Activated naive CD4-positive, alpha-beta T cell treated with anti-CD3 and anti-CD28 coated beads, Interleukin-2, amount 50 U/mL, for 72 hours (primary cell): ENCODE measurements at regions not wholly inside any gene's neighbourhood (a gene's known extent, or its start where the extent isn't known, plus 50 kb on each side); places are given as distances from the start of the nearest gene placed in this dataset.

Source experiments
- ATAC-seq, 2 donors: fragments of 150-1000 bp; cut with Tn5 transposase; 2 replicates each; pipeline ENCODE4 v1.10.0; 2021; ENCODE audit warnings: mild to moderate bottlenecking in 2 of 2, moderate library complexity in 2 of 2
- DNase-seq, 2 donors: peaks; one replicate each; pipeline ENCODE4 v3.0.0; 2021 to 2022; ENCODE audit warnings: low spot score in 2 of 2
- H3K27ac Mint-ChIP-seq, 2 donors: one replicate each; pipeline ENCODE4 v1.8.0; 2022; ENCODE audit warnings: mild to moderate bottlenecking in 2 of 2, mixed read lengths in 2 of 2
- H3K36me3 Mint-ChIP-seq, 2 donors: one replicate each; pipeline ENCODE4 v1.8.0; 2022; ENCODE audit warnings: mixed read lengths in 2 of 2
- H3K9me3 Mint-ChIP-seq, 2 donors: one replicate each; pipeline ENCODE4 v1.8.0; 2022; ENCODE audit warnings: mixed read lengths in 2 of 2

DNA sequence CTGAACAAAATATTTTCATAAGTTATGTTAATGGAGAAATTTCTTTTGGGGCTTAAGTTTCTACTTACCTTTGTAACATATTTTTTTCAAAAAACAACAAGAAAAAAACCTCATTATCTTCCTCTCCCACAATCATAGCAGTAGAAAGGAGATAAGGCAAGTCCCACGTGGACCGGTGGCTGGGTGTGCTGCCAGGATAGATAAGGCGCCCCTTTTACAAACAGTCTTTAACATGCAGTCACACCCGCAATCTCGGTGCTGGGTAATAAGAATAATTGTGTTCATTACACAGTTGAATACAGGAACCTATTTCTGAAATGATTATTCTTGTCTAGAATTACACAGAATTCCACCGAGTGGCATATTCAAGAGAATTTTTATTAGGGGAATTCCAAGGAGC lies 1202.3 kb downstream of the UQCRFS1 start:
- DNase-seq (no peak), ATAC-seq (no peak)
- Mint-ChIP-seq H3K36me3 (peaks cover 0 to 5% of the 10 kb centered on the region in 2 donors), H3K9me3 (peaks cover 14 to 18% of the 10 kb centered on the region in 2 donors), H3K27ac (no peak overlapping the region)

DNA sequence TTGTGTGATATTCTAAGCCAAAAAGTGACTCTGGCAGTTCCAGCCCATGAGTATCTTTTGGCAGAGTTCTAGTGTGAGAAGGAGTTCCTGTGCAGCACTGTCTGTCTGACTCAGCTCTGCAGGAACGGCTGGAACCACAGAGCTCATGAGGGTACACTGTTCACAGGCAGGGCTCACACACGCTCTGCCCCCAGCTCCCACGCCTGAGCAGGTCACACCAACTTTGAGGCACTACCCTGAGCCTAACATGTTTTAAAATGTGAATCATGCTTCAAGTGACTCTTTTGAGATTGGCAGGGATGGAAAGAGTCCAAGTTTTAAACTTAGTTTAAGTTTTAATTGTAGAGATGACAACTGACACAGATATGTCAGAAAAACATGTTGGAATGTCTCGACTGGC lies 1203.3 kb downstream of the UQCRFS1 start:
- DNase-seq (no peak), ATAC-seq (no peak)
- Mint-ChIP-seq H3K36me3 (peaks cover 0 to 5% of the 10 kb centered on the region in 2 donors), H3K27ac (no peak overlapping the region), H3K9me3 (peaks cover 14 to 18% of the 10 kb centered on the region in 2 donors)

DNA sequence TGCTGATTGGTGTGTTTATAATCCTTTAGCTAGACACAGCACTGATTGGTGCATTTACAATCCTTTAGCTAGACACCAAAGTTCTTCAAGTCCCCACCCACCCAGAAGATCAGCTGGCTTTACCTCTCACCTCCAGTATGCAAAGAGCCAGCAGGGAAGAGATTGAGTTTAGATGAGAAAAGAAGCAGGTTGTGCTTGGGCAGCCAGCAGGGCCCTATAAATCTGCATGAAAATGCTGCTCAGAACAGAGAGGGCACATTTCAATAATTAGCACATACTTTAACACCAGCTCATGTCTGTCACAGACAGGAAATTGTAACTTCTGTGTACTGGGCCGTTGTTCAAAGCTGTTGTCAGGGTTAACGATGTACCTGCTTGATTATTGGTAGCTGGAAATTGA lies 1204.3 kb downstream of the UQCRFS1 start:
- Mint-ChIP-seq H3K27ac (no peak overlapping the region), H3K36me3 (peaks cover 0 to 5% of the 10 kb centered on the region in 2 donors), H3K9me3 (peaks cover 18 to 22% of the 10 kb centered on the region in 2 donors)
- no peak for ATAC-seq
- no peak for DNase-seq

DNA sequence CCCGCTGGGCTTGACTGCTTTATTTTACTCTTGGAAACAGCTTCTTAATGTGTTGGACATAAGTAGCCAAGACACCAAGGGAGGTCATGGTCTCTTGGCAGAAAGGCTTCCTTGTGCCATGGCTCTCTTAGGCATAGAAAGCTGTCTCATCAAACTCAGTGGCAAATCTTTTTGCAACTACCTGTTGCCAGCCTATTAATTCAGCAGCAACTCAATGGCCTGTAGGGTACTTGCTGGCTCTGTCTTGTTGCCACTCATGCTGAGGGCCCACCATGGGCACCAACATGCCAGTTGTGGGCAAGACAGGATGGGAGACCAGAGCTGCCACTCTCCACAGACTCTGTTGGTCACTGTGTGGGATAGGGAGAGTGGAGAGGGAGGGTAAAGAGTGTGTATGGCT lies 1209.4 kb downstream of the UQCRFS1 start:
- Mint-ChIP-seq H3K36me3 (peaks cover 2 to 12% of the 10 kb centered on the region in 2 donors), H3K27ac (no peak overlapping the region), H3K9me3 (peaks cover 17 to 19% of the 10 kb centered on the region in 2 donors)
- no peak for ATAC-seq
- no peak for DNase-seq

DNA sequence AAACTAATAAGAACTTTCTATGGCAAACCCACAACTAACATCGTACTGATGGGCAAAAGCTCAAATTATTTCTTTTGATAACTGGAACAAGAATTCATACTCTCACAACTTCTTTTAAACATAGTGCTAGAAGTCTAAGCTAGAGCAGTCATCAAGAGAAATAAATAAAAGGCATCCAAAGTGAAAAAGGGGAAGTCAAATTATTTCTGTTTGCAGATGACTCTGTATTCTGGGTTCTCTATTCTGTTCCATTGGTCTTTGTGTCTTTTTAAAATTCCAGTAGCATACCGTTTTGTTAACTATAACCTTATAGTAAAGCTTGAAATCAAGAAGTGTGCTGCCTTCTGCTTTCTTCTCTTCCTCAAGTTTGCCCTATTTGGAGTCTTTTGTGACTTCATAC lies 1215.9 kb downstream of the UQCRFS1 start:
- peaks cover 11% of the 10 kb centered on the region in 2 donors for H3K9me3 Mint-ChIP-seq
- no peak overlapping the region for H3K27ac Mint-ChIP-seq
- DNase-seq: no peak
- peaks cover 0 to 7% of the 10 kb centered on the region in 2 donors for H3K36me3 Mint-ChIP-seq
- ATAC-seq: no peak

DNA sequence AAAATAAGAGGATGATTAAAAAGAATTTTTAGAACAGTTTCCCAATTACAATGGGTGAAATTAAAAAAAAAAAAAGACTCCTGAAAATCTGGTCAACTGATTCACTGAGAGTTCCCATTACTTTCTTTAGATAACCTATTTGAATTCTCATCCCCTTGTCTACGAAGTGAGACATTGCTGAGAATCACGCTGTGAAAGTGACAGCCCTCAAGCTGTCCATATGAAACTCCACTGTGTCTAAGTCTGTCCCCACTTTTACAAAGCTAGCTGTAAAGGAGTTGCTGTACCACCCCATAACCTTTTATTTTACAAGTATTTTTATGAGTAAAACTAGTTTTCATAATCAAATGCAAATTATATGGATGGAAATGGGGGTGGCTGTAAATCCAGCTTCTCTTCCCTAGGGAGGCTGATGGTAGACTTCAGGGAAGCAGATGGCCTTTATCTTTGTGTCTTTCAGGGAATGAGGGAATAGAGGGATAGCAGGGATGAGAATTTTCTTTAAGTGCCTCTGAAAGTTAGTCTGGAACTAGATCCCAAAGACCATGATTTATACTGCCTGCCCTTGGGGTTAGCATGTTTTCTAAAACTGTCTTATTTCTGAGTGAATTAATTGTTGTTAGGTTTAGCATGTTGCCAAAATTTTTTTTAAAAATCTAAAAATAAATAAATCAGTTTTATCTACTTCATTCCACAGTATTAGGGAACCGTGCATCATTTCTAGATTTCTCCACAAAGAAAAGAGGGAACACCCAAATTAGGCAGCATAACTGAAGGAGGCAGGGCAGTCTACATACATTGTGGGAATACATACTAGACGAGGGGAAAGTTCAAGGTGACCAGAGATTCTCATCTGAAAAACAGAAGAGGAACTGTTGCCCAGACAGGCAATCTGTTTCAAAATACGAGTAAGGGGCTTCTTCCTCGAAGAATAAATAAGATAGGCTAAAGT lies 1219.1 kb downstream of the UQCRFS1 start:
- no peak for DNase-seq
- Mint-ChIP-seq H3K27ac (no peak overlapping the region), H3K36me3 (no peaks in the 10 kb centered on the region), H3K9me3 (peaks cover 2 to 4% of the 10 kb centered on the region in 2 donors)
- ATAC-seq: no peak

DNA sequence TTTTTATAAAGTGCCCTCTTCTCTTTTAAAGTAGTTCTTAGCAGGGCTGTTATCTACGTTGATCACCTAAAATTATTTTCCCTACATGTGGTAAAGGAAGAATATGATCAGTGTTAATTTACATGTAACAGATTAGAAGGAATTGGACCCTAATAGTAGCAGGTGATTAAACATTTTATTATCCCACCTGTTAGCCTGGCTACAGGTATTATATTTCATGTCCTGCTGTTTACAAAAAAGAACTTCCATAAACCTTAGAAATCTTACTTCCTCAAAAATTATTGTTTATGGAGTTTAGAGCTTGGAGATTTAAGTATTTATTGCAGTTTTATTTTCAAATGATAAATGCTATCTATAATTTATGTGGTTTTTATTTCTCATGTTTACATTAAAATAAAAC lies 1226.7 kb downstream of the UQCRFS1 start:
- DNase-seq (no peak), ATAC-seq (no peak)

DNA sequence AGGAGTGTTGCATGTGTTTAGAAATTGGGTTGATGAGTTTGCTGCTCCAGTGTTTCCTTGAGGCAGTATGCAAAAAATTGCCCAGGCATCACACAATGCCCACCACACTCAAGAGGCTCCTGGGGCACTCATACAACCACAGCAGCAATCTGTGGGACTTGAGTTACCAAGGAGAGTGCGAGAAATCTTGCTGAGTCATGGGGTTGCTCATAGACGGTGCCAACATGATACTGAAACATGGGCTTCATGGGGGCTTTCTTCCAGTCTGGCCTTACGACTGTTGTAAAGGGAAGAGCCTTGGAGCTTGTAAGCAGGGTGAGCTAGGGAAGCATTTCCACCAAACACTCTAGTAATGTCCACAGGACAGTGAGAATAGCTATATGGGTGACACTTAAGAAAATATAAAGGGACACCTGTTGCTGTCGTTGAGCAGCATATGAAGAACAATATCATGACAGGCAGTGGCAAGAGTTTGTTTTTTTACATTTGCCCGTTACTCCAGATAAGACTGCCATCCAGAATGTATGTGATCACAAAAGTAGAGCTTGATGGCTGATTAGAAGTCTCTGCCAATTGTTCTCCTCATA lies 1237.4 kb downstream of the UQCRFS1 start:
- peaks cover 0 to 5% of the 10 kb centered on the region in 2 donors for H3K9me3 Mint-ChIP-seq
- H3K36me3 Mint-ChIP-seq: peaks cover 0 to 6% of the 10 kb centered on the region in 2 donors
- no peak for ATAC-seq
- H3K27ac Mint-ChIP-seq: no peak overlapping the region
- no peak for DNase-seq

More for the DNA sequence above, 1226.7 kb downstream of the UQCRFS1 start:
- no peak overlapping the region for H3K27ac Mint-ChIP-seq
- H3K36me3 Mint-ChIP-seq: no peaks in the 10 kb centered on the region
- H3K9me3 Mint-ChIP-seq: no peaks in the 10 kb centered on the region

DNA sequence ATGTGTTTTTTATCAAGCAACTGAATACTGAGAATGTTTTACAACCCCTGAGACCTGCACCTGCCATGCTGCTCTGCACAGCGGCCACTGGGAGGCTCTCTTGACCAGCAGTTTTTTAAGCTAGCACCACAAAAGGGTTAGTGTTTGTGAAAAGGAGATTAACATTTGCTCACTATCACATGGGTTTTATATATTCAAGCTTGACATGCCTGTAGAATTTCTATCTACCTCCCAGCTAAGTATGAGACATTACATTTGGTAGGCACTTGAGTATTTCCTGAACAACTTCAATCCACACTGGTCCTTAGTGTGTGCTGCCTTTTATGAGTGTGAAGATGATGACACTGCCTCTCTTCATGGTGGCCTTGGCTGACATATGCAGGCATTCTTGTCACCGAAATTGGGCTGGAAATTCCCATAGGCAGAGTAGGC lies 1238.9 kb downstream of the UQCRFS1 start:
- Mint-ChIP-seq H3K27ac (no peak overlapping the region), H3K9me3 (peaks cover 0 to 3% of the 10 kb centered on the region in 2 donors), H3K36me3 (peaks cover 0 to 6% of the 10 kb centered on the region in 2 donors)
- no peak for DNase-seq
- no peak for ATAC-seq

DNA sequence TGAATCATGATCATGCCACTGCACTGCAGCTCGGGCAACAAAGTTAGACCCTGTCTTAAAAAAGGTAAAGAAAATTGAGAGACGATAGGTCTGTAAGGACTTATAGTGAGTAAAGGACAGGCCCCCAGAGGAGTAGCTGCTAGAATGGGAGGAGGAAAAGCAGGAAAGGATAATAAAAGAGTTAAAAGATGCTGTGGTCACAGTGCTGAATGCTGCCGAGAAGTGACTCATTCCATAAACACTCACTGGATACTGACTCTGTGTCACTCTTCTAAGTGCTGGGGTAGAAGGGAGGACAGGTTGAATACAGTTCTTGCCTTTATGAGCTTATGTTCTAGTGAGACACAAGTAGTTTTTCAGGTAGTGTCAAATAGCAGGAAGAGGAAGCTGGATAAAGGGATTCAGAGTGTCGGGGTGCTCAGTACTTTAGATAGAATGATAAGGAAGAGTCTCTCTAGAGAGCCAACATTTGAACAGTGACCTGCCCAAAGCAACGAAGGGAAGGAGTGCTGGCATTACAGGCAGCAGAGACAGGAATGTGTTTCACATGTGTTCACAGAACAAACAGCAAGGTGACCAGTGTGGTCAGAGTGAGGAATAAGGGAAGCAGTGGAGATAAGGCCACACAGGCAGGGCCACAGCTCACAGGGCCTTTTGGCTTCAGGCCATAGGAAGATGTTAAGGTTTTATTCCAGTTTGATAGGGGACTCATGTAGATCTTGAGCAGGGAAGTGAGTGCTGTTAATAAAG lies 1240.5 kb downstream of the UQCRFS1 start:
- H3K9me3 Mint-ChIP-seq: no peaks in the 10 kb centered on the region
- ATAC-seq: no peak
- no peak overlapping the region for H3K27ac Mint-ChIP-seq

DNA sequence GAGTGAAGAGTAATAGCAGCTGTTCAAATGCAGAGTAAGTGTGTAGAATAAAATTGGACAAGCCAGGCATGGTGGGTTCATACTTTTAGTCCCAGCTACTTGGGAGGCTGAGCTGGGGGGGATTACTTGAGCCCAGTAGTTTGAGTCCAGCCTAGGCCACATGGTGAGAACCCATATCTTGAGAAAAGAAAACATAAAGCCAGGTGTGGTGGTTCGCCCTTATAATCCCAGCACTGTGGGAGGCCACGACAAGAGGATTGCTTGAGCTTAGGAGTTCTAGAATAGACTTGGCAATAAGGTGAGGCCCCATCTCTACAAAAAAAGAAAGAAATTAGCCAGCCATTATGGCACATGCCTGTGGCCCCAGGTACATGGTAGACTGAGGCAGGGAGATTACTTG lies 1241.1 kb downstream of the UQCRFS1 start:
- ATAC-seq (no peak), DNase-seq (no peak)
- Mint-ChIP-seq H3K36me3 (peaks cover 0 to 4% of the 10 kb centered on the region in 2 donors), H3K9me3 (no peaks in the 10 kb centered on the region), H3K27ac (no peak overlapping the region)

More for the DNA sequence above, 1240.5 kb downstream of the UQCRFS1 start:
- H3K36me3 Mint-ChIP-seq: peaks cover 0 to 6% of the 10 kb centered on the region in 2 donors
- DNase-seq: no peak

DNA sequence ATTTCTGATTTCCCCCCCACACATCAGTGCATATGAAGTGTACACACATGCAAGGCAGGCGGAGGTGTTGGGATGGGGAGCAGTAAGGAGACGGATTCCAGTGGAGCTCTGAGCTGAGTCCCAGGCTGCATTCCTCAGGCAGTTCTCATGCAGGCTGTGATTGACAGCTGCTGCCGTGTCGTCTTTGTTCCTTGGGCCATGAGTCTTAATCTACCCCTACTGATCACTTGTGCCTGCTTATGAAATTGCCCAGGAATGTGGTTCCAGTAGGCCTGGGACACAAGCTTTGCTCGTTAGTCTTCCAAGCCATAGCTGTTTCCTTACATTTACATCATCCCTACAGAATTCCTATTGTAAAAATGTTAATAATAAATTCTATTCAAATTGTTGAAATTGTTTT lies 1241.9 kb downstream of the UQCRFS1 start:
- DNase-seq (no peak), ATAC-seq (no peak)
- H3K36me3 Mint-ChIP-seq: no peaks in the 10 kb centered on the region
- H3K9me3 Mint-ChIP-seq: no peaks in the 10 kb centered on the region
- H3K27ac Mint-ChIP-seq: no peak overlapping the region

DNA sequence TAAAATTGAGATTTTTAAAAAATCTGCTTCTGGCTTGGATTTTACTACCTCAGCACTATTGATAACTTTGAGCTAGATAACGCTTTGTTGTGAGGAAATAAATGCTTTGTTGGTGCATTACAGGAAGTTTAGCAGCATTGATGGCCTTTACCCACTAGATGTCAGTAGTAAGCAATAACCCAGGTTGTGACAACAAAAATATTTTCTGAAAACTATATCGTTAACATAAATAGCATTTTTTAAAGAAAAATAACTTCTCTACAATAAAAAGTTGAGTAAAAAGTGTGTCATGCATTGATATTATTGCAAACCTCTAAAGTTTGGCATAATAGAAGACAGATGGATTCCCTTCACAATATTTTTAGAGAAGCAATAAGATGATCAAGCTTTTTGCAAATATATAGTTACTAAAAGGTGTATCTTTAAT lies 1246.5 kb downstream of the UQCRFS1 start:
- DNase-seq (no peak), ATAC-seq (no peak)
- H3K27ac Mint-ChIP-seq: no peak overlapping the region
- H3K36me3 Mint-ChIP-seq: no peaks in the 10 kb centered on the region
- no peaks in the 10 kb centered on the region for H3K9me3 Mint-ChIP-seq

DNA sequence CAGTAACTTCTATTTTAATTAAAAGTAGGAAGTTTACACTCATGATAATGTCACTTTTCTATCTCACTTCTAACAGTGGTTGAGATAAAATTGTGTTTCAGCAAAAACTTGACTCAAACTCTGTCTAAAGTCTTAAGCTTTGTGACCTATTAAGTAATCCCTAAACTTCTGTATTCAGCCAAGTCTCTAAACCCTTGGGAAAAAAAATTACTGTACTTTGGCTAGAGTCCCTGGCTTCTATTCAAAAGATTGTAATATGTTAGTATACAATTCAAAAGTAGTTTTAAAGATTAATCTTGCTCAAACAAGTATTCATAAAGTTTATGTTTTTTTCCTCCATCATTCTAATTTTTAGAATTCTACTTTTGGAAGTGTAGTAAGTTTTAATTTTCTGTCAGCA lies 1248.8 kb downstream of the UQCRFS1 start:
- no peak overlapping the region for H3K27ac Mint-ChIP-seq
- ATAC-seq (no peak), DNase-seq (no peak)
- no peaks in the 10 kb centered on the region for H3K9me3 Mint-ChIP-seq
- no peaks in the 10 kb centered on the region for H3K36me3 Mint-ChIP-seq

DNA sequence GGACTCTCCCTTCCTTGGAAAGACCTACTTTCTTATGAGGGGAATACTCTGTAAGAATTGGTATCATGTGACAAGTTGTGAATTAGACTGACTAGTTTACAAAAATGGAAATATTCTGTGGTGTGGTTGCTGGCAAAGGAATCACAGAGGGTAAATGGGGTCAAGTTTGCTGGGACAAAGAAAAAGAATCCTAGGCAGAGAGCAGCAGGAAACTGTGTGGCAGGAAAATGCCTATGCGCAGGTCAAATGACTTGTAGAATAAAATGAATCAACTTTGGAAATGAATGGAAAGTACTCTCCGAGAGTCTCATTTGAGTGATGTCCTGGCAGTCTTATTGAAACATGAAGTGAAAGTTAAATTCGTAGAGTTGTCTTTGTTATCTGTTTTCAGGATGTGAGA lies 1250.7 kb downstream of the UQCRFS1 start:
- no peaks in the 10 kb centered on the region for H3K9me3 Mint-ChIP-seq
- DNase-seq (no peak), ATAC-seq (no peak)
- H3K27ac Mint-ChIP-seq: no peak overlapping the region
- no peaks in the 10 kb centered on the region for H3K36me3 Mint-ChIP-seq

DNA sequence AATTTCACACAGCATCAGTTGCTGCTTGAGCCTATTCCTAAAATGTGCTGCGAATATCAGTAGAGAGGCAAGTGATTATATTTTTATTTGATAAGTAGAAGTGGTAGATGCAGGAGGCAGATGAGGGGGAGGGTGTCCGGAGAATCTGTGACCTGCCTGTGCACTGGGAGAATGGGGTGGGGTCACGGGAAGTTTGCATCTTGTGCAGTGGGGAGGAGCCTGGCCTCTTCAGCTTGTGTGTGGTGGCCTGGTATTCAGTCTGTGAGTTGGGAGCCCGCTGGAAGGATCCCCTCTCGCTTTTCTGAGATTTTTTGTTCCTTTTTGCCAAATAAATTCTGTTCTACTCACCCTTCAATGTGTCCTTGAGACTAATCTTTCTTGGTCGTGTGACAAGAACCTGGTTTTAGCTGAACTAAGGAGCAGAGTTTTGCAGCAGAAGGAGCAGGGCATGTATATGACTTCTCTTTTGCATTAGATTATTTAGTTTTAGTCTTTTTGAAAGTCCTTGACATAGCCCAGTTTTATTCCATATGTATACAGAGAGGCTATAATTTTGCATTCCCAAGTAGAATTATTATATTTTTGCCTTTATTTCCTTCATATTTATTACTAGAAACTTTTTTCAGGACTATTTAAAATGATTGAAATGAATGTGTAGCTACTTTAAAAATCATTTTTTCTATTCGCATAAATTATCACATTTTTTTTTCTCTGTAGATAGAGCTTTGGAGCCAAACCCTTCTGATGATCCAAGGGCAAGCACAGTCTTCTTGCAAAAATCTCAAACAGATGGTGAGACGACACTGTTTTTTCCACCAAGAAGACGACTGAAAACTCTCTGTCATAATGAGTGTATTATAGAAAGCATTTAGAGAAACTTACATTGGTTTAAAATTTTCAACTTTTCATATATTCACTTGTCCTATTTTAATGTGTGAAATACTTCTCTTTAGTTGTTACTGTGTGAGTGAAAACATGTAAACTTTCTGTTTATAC lies 1257.2 kb downstream of the UQCRFS1 start:
- H3K27ac Mint-ChIP-seq: no peak overlapping the region
- DNase-seq (no peak), ATAC-seq (no peak)
- H3K36me3 Mint-ChIP-seq: no peaks in the 10 kb centered on the region
- H3K9me3 Mint-ChIP-seq: no peaks in the 10 kb centered on the region
